Renal cortex interstitium (tissue), 11 donors: ENCODE measurements at regions not wholly inside any gene's neighbourhood (a gene's known extent, or its start where the extent isn't known, plus 50 kb on each side); places are given as distances from the start of the nearest gene placed in this dataset.

Experiments used
- DNase-seq, 11 donors: peaks; one replicate each; pipeline ENCODE4 v3.0.0-alpha.2; 2013; ENCODE audit warnings: low read depth in 9 of 11, low spot score in 4 of 11; ENCODE audit errors: extremely low read depth in 1 of 11

- DNase-seq, result no peak
Measured at GRCh38 chr18:76688724-76689472, 133.5 kb upstream of the ZNF236 start.

GRCh38 chr18:76687304-76687962 lies 134.9 kb upstream of the ZNF236 start:
- DNase-seq, result no peak

- peak in 5 of 11 donors; percentile 43 to 66 (median 57) for DNase-seq
Measured at GRCh38 chr18:76686737-76687231, 135.6 kb upstream of the ZNF236 start.

GRCh38 chr18:76685860-76686259 lies 136.5 kb upstream of the ZNF236 start:
- DNase-seq, result no peak

DNA sequence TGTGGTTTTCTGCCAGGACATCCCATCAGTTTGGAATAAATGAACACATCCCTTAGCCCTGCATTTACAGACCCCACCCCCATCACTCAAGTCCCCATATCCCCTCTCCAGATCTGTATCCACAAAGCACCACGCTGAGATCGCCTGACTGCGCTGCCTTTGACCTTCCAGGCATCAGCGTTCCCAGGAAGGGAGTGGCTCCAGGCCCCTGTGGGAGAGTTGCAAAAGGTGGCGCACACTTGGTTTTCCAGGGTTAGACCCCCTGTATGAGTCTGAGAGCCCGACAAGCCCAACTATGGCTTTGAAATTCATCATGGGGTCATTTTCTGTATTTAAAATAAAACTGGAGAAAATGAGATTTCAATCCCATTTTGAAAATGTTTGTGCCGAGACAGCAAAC lies 137.0 kb upstream of the ZNF236 start:
- DNase-seq, result no peak

GRCh38 chr18:76684265-76684664 lies 138.1 kb upstream of the ZNF236 start:
- no peak for DNase-seq

- DNase-seq, result no peak
Measured at GRCh38 chr18:76679945-76680344, 142.4 kb upstream of the ZNF236 start.

DNA sequence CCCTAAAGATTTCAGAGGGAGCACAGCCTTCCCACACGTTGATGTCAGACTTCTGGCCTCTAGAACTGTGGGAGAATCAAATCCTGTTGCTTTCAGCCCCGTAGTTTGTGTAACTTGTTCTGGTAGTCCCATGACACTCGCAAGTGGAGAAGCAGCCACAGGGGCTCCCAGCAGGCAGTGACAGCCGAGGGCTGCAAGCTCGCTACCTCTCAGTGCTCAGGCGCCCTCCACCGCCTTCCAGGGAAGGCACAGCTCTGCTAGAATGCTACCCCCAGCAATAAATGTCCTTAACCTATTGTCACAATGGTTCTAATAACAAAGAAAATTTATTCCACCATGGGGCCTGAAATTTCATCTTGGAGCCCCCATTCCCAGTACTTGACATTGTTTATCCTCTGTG lies 143.1 kb upstream of the ZNF236 start:
- DNase-seq, result peak in 5 of 11 donors; percentile 31 to 53 (median 51)

GRCh38 chr18:76678248-76678647 lies 144.1 kb upstream of the ZNF236 start:
- DNase-seq, result no peak

- DNase-seq, result no peak
Measured at GRCh38 chr18:76674596-76674995, 147.8 kb upstream of the ZNF236 start.

- DNase-seq, result no peak
Measured at GRCh38 chr18:76673281-76674185, 148.8 kb upstream of the ZNF236 start.

DNA sequence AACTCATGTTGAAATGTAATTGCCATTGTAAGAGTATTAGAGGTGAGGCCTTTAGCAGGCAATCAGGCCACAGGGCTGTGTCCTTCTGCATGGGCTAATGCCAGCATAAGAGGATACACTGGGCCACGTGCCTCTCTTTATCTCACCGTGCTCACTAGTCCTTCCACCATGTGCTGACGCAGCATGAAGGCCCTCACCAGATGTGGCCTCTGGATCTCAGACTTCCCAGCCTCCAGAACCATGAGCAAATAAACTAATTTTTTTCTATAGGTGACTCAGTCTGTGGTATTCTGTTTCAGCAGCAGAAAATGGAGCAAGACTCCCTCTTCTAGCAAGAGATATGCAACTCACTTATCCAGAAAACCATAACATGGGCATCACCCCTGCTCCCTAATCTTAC lies 149.7 kb upstream of the ZNF236 start:
- no peak for DNase-seq

GRCh38 chr18:76670564-76671288 lies 151.6 kb upstream of the ZNF236 start:
- DNase-seq, result no peak

GRCh38 chr18:76668546-76668945 lies 153.8 kb upstream of the ZNF236 start:
- DNase-seq, result no peak

DNA sequence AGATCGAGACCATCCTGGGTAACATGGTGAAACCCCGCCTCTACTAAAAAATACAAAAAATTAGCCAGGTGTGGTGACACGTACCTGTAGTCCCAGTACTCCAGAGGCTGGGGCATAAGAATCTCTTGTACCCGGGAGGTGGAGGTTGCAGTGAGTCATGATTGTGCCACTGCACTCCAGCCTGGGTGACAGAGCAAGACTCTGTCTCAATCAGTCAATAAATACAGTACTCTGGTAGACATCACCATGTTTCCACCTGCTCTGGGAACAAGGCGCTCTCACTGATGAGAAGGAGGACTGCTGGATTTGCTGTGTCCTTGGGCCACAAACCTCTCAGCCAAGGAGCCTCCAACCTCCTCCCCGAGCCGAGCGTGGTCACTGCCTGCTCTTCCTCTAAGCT lies 154.2 kb upstream of the ZNF236 start:
- DNase-seq, result no peak

GRCh38 chr18:76667603-76668002 lies 154.8 kb upstream of the ZNF236 start:
- DNase-seq, result no peak

GRCh38 chr18:76662626-76663025 lies 159.7 kb upstream of the ZNF236 start:
- DNase-seq, result no peak

DNA sequence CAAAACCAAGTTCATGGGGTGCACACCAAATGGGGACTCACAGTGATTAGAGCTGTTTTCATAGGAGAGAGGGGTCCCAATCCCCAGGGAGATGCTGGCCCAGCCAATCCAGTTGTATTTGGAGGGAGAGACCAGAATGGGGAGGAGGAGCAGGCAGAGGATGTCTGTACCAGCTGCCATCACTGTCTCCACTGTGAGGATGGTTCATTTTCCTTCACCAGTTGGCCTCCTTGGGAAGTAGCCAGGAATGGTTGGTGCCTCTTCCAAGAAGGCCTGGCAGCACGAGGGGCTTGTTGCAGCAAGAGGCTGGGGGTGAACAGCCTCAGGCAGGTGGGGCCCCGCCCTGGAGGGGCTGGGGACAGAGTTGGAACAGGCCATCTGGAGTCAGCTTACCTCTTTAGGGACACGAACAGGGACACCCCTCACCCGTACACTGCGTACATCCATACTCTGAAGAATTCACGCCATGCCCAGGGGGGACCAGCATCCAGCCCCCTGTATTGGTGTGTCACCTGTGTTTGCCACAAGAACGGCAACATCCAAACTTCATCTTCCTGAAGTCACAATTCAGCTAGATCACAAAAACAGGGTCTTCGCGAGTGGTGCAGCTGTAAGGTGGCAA lies 161.7 kb upstream of the ZNF236 start:
- DNase-seq, result no peak

DNA sequence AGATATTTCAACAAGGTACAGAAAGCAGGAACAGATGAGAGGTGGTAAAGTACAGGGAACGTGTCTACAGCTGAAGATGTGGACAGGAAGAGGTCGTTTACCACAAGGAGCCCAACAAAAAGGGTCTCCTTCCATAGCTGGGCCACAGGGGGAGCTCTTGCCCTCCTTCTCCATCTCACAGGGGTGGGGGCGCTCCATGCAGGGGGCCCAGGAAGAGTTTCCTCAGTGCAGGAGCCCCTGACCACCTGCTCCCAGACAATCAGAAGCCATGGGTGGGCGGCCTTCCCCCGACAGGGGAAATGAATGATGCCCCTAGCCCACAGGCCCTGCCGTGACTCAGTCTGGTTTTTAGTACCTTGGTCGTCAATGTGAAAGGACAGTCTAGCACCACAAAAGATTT lies 163.6 kb upstream of the ZNF516 start:
- no peak for DNase-seq
